ENCODE measurements at regions not wholly inside any gene's neighbourhood (a gene's known extent, or its start where the extent isn't known, plus 50 kb on each side); places are given as distances from the start of the nearest gene placed in this dataset.

GRCh38 chr14:55986069-55986468 is 132.1 kb upstream of the PELI2 start:
- Histone ChIP-seq H3K79me2 (ENCODE audit: control insufficient read depth, insufficient read depth, low read length) (no peaks in the 10 kb centered on the region), H3K9me3 (ENCODE audit: control insufficient read depth, insufficient read depth, low read depth, low read length) (no peaks in the 10 kb centered on the region), H3K4me3 (replicated peaks in 1 of 4; ENCODE audit: control extremely low read depth in 1 of 4, insufficient read depth in 1 of 4, low read depth in 3 of 4, low read length in 4 of 4) (no peak overlapping the region), H3K27me3 (ENCODE audit: control insufficient read depth, insufficient read depth, low read length) (peaks cover 5% of the 10 kb centered on the region), H3K4me1 (ENCODE audit: control insufficient read depth, extremely low read depth, insufficient read depth, low read length) (no peaks in the 10 kb centered on the region), H3K4me2 (ENCODE audit: extremely low read depth, insufficient read depth, low read length) (no peak overlapping the region), H2AFZ (ENCODE audit: low read length) (no peak overlapping the region), H4K20me1 (ENCODE audit: control insufficient read depth, extremely low read depth, insufficient read depth, low read length) (no peaks in the 10 kb centered on the region), H3K36me3 (ENCODE audit: control insufficient read depth, insufficient read depth, low read length) (no peaks in the 10 kb centered on the region), H3K9ac (ENCODE audit: insufficient read depth, low read length) (no peak overlapping the region), H3K27ac (ENCODE audit: insufficient read depth, low read length) (no peak overlapping the region)
- no peak for TF ChIP-seq EZH2 (IDR thresholded peaks at IDR 0.05; ENCODE audit: low read length, missing control alignments)
- no peak for DNase-seq (ENCODE audit: low read depth in 2 of 2)

DNA sequence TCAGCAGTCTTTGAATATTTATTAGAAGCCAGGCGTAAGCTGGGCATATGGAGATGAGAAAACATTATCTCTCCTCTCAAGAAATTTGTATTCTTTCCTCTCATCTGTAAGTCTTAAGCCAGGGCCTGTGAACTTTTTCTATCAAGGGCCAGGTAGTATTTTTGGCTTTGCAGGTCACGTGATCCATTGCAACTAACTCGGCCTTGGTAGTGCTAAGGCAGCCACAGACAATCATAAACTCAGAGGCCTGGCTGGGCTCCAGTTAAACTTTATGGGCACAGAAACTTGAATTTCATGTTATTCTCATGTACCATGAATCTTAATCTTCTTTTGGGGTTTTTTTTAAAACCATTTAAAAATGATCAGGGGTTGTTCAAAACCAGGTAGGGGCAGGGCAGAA is 117.4 kb upstream of the PELI2 start:
- Histone ChIP-seq H3K4me2 (ENCODE audit: extremely low read depth, insufficient read depth, low read length) (no peak overlapping the region), H2AFZ (ENCODE audit: low read length) (no peak overlapping the region), H3K9ac (ENCODE audit: insufficient read depth, low read length) (no peak overlapping the region), H3K27me3 (ENCODE audit: control insufficient read depth, insufficient read depth, low read length) (no peaks in the 10 kb centered on the region), H3K9me3 (ENCODE audit: control insufficient read depth, insufficient read depth, low read depth, low read length) (no peaks in the 10 kb centered on the region), H3K27ac (ENCODE audit: insufficient read depth, low read length) (no peak overlapping the region), H3K36me3 (ENCODE audit: control insufficient read depth, insufficient read depth, low read length) (no peaks in the 10 kb centered on the region), H3K4me1 (ENCODE audit: control insufficient read depth, extremely low read depth, insufficient read depth, low read length) (no peaks in the 10 kb centered on the region), H3K4me3 (replicated peaks in 1 of 4; ENCODE audit: control extremely low read depth in 1 of 4, insufficient read depth in 1 of 4, low read depth in 3 of 4, low read length in 4 of 4) (no peak overlapping the region), H4K20me1 (ENCODE audit: control insufficient read depth, extremely low read depth, insufficient read depth, low read length) (no peaks in the 10 kb centered on the region), H3K79me2 (ENCODE audit: control insufficient read depth, insufficient read depth, low read length) (no peaks in the 10 kb centered on the region)
- TF ChIP-seq, protein P1, sequence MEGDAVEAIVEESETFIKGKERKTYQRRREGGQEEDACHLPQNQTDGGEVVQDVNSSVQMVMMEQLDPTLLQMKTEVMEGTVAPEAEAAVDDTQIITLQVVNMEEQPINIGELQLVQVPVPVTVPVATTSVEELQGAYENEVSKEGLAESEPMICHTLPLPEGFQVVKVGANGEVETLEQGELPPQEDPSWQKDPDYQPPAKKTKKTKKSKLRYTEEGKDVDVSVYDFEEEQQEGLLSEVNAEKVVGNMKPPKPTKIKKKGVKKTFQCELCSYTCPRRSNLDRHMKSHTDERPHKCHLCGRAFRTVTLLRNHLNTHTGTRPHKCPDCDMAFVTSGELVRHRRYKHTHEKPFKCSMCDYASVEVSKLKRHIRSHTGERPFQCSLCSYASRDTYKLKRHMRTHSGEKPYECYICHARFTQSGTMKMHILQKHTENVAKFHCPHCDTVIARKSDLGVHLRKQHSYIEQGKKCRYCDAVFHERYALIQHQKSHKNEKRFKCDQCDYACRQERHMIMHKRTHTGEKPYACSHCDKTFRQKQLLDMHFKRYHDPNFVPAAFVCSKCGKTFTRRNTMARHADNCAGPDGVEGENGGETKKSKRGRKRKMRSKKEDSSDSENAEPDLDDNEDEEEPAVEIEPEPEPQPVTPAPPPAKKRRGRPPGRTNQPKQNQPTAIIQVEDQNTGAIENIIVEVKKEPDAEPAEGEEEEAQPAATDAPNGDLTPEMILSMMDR (conservative IDR thresholded peaks at IDR 0.05 in 1 of 2, IDR thresholded peaks at IDR 0.05 in 1 of 2; ENCODE audit: low read depth in 1 of 2, low read length in 2 of 2) = no peak
- TF ChIP-seq EZH2 (IDR thresholded peaks at IDR 0.05; ENCODE audit: low read length, missing control alignments) = no peak
- DNase-seq (ENCODE audit: low read depth in 2 of 2) = no peak

DNA sequence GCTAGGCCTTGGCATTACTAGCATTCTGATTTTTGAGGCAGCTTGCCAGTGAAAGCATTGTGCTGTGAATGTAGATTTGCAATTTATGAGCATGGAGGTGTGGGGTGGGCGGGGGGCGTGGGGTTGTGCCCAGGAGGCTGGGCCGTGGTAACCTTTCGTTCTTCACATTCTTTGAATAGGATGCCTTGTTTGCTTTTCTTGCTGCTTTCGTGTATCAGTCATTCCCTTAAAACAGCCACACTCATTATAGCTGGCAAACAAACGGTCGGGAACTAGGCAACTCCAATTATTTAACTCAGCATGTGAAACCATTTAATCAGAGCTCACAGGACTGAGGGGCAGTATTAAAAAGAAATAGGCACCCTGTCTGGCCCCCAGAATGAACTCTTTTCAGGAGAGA is 115.9 kb upstream of the PELI2 start:
- H3K27me3 ChIP-seq (ENCODE audit: control insufficient read depth, insufficient read depth, low read length) = no peaks in the 10 kb centered on the region
- H3K36me3 ChIP-seq (ENCODE audit: control insufficient read depth, insufficient read depth, low read length) = no peaks in the 10 kb centered on the region
- no peaks in the 10 kb centered on the region for H3K79me2 ChIP-seq (ENCODE audit: control insufficient read depth, insufficient read depth, low read length)
- no peak overlapping the region for H2AFZ ChIP-seq (ENCODE audit: low read length)
- peak in 1 of 2 donors; percentile 80 for DNase-seq (ENCODE audit: low read depth in 2 of 2)
- no peak overlapping the region for H3K4me2 ChIP-seq (ENCODE audit: extremely low read depth, insufficient read depth, low read length)
- no peak overlapping the region for H3K9ac ChIP-seq (ENCODE audit: insufficient read depth, low read length)
- TF ChIP-seq, protein P1 (conservative IDR thresholded peaks at IDR 0.05 in 1 of 2, IDR thresholded peaks at IDR 0.05 in 1 of 2; ENCODE audit: low read depth in 1 of 2, low read length in 2 of 2) = no peak
- no peak for TF ChIP-seq EZH2 (IDR thresholded peaks at IDR 0.05; ENCODE audit: low read length, missing control alignments)
- H3K4me1 ChIP-seq (ENCODE audit: control insufficient read depth, extremely low read depth, insufficient read depth, low read length) = no peaks in the 10 kb centered on the region
- no peaks in the 10 kb centered on the region for H4K20me1 ChIP-seq (ENCODE audit: control insufficient read depth, extremely low read depth, insufficient read depth, low read length)
- H3K9me3 ChIP-seq (ENCODE audit: control insufficient read depth, insufficient read depth, low read depth, low read length) = no peaks in the 10 kb centered on the region
- no peak overlapping the region for H3K4me3 ChIP-seq (replicated peaks in 1 of 4; ENCODE audit: control extremely low read depth in 1 of 4, insufficient read depth in 1 of 4, low read depth in 3 of 4, low read length in 4 of 4)
- H3K27ac ChIP-seq (ENCODE audit: insufficient read depth, low read length) = no peak overlapping the region
